WTC11 (cell line): ENCODE measurements at regions not wholly inside any gene's neighbourhood (a gene's known extent, or its start where the extent isn't known, plus 50 kb on each side); places are given as distances from the start of the nearest gene placed in this dataset.

Source experiments
- CREB1 ChIP-seq: sonication (generic); formaldehyde crosslinking; IDR thresholded peaks from 2 replicates; pipeline ENCODE4 v1.8.0; 2023; ENCODE audit warnings: mild to moderate bottlenecking, missing genetic modification reagents
- EMX1 ChIP-seq: fragments of 250-450 bp; sonication (Bioruptor Pico); IDR thresholded peaks from 2 replicates; pipeline ENCODE4 v1.8.0; 2021; ENCODE audit warnings: mild to moderate bottlenecking
- ERG ChIP-seq: fragments of 250-450 bp; sonication (Bioruptor Pico); IDR thresholded peaks from 2 replicates; pipeline ENCODE4 v1.8.0; 2021; ENCODE audit warnings: mild to moderate bottlenecking
- FOXK1 ChIP-seq: sonication (generic); formaldehyde crosslinking; IDR thresholded peaks from 2 replicates; pipeline ENCODE4 v1.8.0; 2022; ENCODE audit warnings: mild to moderate bottlenecking, moderate library complexity, missing genetic modification reagents
- FOXP4 ChIP-seq: sonication (generic); formaldehyde crosslinking; IDR thresholded peaks from 2 replicates; pipeline ENCODE4 v1.8.0; 2022; ENCODE audit warnings: mild to moderate bottlenecking, missing genetic modification reagents
- IRF1 ChIP-seq: sonication (generic); formaldehyde crosslinking; IDR thresholded peaks from 2 replicates; pipeline ENCODE4 v1.8.0; 2023; ENCODE audit warnings: missing genetic modification reagents
- MAX ChIP-seq: sonication (generic); formaldehyde crosslinking; IDR thresholded peaks from 2 replicates; pipeline ENCODE4 v1.8.0; 2022; ENCODE audit warnings: mild to moderate bottlenecking, missing genetic modification reagents
- MLX ChIP-seq: sonication (generic); formaldehyde crosslinking; IDR thresholded peaks from 2 replicates; pipeline ENCODE4 v1.8.1; 2023; ENCODE audit warnings: mild to moderate bottlenecking, missing genetic modification reagents, moderate library complexity
- MXD4 ChIP-seq: fragments of 250-450 bp; sonication (Bioruptor Pico); IDR thresholded peaks from 2 replicates; pipeline ENCODE4 v1.8.0; 2021; ENCODE audit warnings: mild to moderate bottlenecking, moderate library complexity, borderline replicate concordance
- NFE2L1 ChIP-seq: sonication (generic); formaldehyde crosslinking; IDR thresholded peaks from 2 replicates; pipeline ENCODE4 v1.8.1; 2023; ENCODE audit warnings: missing genetic modification reagents
- NFYB ChIP-seq: sonication (generic); formaldehyde crosslinking; conservative IDR thresholded peaks from 2 replicates; pipeline ENCODE4 v1.8.0; 2022; ENCODE audit warnings: low read depth, missing genetic modification reagents
- PRRX2 ChIP-seq: fragments of 250-450 bp; sonication (Bioruptor Pico); IDR thresholded peaks from 2 replicates; pipeline ENCODE4 v1.8.0; 2021; ENCODE audit warnings: mild to moderate bottlenecking
- RELA ChIP-seq: sonication (generic); formaldehyde crosslinking; IDR thresholded peaks from 2 replicates; pipeline ENCODE4 v1.8.1; 2022; ENCODE audit warnings: missing genetic modification reagents, mild to moderate bottlenecking, borderline replicate concordance
- SMAD3 ChIP-seq: sonication (generic); formaldehyde crosslinking; IDR thresholded peaks from 2 replicates; pipeline ENCODE4 v1.8.0; 2022; ENCODE audit warnings: missing genetic modification reagents, mild to moderate bottlenecking, borderline replicate concordance
- TEAD1 ChIP-seq: sonication (generic); formaldehyde crosslinking; IDR thresholded peaks from 2 replicates; pipeline ENCODE4 v1.8.0; 2022; ENCODE audit warnings: mild to moderate bottlenecking, missing genetic modification reagents
- ZNF219 ChIP-seq: sonication (generic); formaldehyde crosslinking; IDR thresholded peaks from 2 replicates; pipeline ENCODE4 v1.8.0; 2023; ENCODE audit warnings: missing genetic modification reagents, mild to moderate bottlenecking, borderline replicate concordance
- ZNF232 ChIP-seq: sonication (generic); formaldehyde crosslinking; IDR thresholded peaks from 2 replicates; pipeline ENCODE4 v1.8.0; 2022; ENCODE audit warnings: mild to moderate bottlenecking, missing genetic modification reagents
- ZNF281 ChIP-seq: sonication (generic); formaldehyde crosslinking; IDR thresholded peaks from 2 replicates; pipeline ENCODE4 v1.8.0; 2023; ENCODE audit warnings: mild to moderate bottlenecking, missing genetic modification reagents
- ZNF317 ChIP-seq: sonication (generic); formaldehyde crosslinking; IDR thresholded peaks from 2 replicates; pipeline ENCODE4 v1.8.1; 2023; ENCODE audit warnings: low read depth, mild to moderate bottlenecking, moderate library complexity, missing genetic modification reagents, borderline replicate concordance
- ZNF532 ChIP-seq: fragments of 250-450 bp; sonication (Bioruptor Pico); IDR thresholded peaks from 2 replicates; pipeline ENCODE4 v1.9.0; 2021; ENCODE audit warnings: mild to moderate bottlenecking, borderline replicate concordance
- ZSCAN18 ChIP-seq: fragments of 250-450 bp; sonication (Bioruptor Pico); IDR thresholded peaks from 2 replicates; pipeline ENCODE4 v2.1.2; 2022; ENCODE audit warnings: mild to moderate bottlenecking, moderate library complexity

GRCh38 chr6:139627091-139627490, 252.6 kb upstream of the CITED2 start (continued):
- TF ChIP-seq RELA (CRISPR knock-in tag) (no peak), FOXP4 (peak; percentile 96), ERG (CRISPR knock-in tag) (peak; percentile 61; the same call in 1 of the 2 replicates), MAX (CRISPR knock-in tag) (peak; percentile 98), TEAD1 (CRISPR knock-in tag) (peak; percentile 88), MLX (no peak), ZSCAN18 (CRISPR knock-in tag) (peak; percentile 61; the same call in 1 of the 2 replicates), FOXK1 (CRISPR knock-in tag) (peak; percentile 72), MXD4 (CRISPR knock-in tag) (peak; percentile 27; the same call in 1 of the 2 replicates), NFE2L1 (CRISPR knock-in tag) (no peak; the same call in 1 of the 2 replicates), EMX1 (CRISPR knock-in tag) (no peak), ZNF317 (CRISPR knock-in tag) (0 out of 2 replicates have a peak, but pooled peaks have one; percentile 40), ZNF281 (CRISPR knock-in tag) (peak; percentile 58; the same call in 1 of the 2 replicates), CREB1 (CRISPR knock-in tag) (peak; percentile 84), PRRX2 (CRISPR knock-in tag) (peak; percentile 59; the same call in 1 of the 2 replicates), ZNF232 (CRISPR knock-in tag) (peak; percentile 49; the same call in 1 of the 2 replicates), SMAD3 (CRISPR knock-in tag) (peak; percentile 79; the same call in 1 of the 2 replicates), NFYB (CRISPR knock-in tag) (no peak), IRF1 (CRISPR knock-in tag) (peak; percentile 70; the same call in 1 of the 2 replicates), ZNF219 (CRISPR knock-in tag) (no peak), ZNF532 (peak; percentile 94)
